Memory B cell (primary cell): ENCODE measurements at regions not wholly inside any gene's neighbourhood (a gene's known extent, or its start where the extent isn't known, plus 50 kb on each side); places are given as distances from the start of the nearest gene placed in this dataset.
"Not testable (repeated sequence)": the region's sequence is repeated elsewhere in the genome, so short reads cannot be mapped to it uniquely, and the experiment has no call there.

Experiments
- ATAC-seq: fragments of 150-1000 bp; cut with Tn5 transposase; 2 replicates; pipeline ENCODE4 v1.10.0; 2021; ENCODE audit warnings: low read depth, mild to moderate bottlenecking, moderate library complexity
- DNase-seq, 2 donors: peaks; one replicate each; pipeline ENCODE4 v3.0.0; 2022; ENCODE audit warnings: low spot score in 2 of 2
- H3K27ac Mint-ChIP-seq: one replicate; pipeline ENCODE4 v1.8.0; 2022; ENCODE audit warnings: mild to moderate bottlenecking, moderate library complexity, mixed read lengths
- H3K27me3 Mint-ChIP-seq: one replicate; pipeline ENCODE4 v1.8.0; 2022; ENCODE audit warnings: mixed read lengths
- H3K36me3 Mint-ChIP-seq: one replicate; pipeline ENCODE4 v1.8.0; 2022; ENCODE audit warnings: mild to moderate bottlenecking, mixed read lengths
- H3K4me1 Mint-ChIP-seq: one replicate; pipeline ENCODE4 v1.8.0; 2022; ENCODE audit warnings: mixed read lengths
- H3K4me3 Mint-ChIP-seq: one replicate; pipeline ENCODE4 v1.8.0; 2022; ENCODE audit warnings: mild to moderate bottlenecking, moderate library complexity, mixed read lengths
- H3K9me3 Mint-ChIP-seq: one replicate; pipeline ENCODE4 v1.8.0; 2022; ENCODE audit warnings: mixed read lengths

DNA sequence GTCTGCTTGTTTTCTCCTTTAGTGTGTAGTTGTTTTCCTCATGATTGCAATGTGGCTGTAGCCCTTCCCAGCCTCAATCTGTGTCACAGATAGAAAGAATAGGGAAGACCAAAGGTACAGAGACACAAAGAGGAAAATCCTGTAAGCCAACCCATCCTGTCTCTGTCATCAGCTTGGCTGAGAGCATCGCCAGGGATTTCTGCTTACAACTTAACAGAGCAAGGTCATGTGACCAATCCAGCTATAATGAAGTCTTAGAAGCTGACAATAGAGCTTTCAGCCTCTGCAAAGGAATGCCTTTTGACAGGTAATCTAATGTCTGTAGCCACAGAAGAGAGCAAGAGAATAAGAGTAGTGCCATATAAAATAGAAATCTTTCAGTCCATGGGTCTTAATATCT is 1598.0 kb upstream of the AGA start:
- no peaks in the 10 kb centered on the region for H3K9me3 Mint-ChIP-seq
- ATAC-seq = no peak
- no peaks in the 10 kb centered on the region for H3K36me3 Mint-ChIP-seq
- no peak overlapping the region for H3K4me3 Mint-ChIP-seq
- DNase-seq = no peak
- H3K27me3 Mint-ChIP-seq = no peaks in the 10 kb centered on the region
- H3K4me1 Mint-ChIP-seq = no peaks in the 10 kb centered on the region
- H3K27ac Mint-ChIP-seq = no peak overlapping the region

DNA sequence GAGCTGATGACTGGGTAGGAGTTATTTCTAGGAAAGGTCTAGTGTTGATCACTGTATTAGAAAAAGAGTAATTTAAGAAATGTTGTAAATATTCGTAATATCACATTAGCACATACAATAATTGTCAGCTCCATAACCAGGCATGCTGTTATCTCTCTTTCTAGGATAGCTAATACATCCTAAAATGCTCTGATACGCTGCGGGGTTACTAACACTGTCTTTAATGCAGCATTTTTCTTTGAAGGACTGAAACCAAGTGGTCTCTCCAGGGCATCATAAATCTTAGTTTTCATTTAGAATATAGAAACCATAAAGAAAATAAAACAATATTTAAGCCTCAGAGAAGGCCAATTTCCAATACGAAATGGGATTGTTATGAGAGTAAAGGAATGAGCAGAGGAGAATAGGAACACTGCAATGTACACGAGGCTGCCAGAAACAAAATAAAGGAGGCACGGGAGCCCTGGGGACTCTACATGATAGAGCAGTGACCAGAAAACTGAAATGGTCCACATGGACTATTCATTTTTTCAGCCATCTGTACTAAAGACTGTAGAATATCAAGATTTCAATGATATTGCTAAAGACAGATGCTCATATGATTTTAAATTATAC is 1606.7 kb upstream of the AGA start:
- Mint-ChIP-seq H3K36me3 (no peaks in the 10 kb centered on the region), H3K27ac (no peak overlapping the region), H3K4me3 (no peak overlapping the region), H3K4me1 (no peaks in the 10 kb centered on the region), H3K9me3 (no peaks in the 10 kb centered on the region), H3K27me3 (no peaks in the 10 kb centered on the region)
- DNase-seq (no peak), ATAC-seq (no peak)

GRCh38 chr4:179051206-179051605 is 1609.0 kb upstream of the AGA start:
- Mint-ChIP-seq H3K4me1 (no peaks in the 10 kb centered on the region), H3K9me3 (no peaks in the 10 kb centered on the region), H3K27ac (no peak overlapping the region), H3K4me3 (no peak overlapping the region), H3K27me3 (no peaks in the 10 kb centered on the region), H3K36me3 (no peaks in the 10 kb centered on the region)
- no peak for ATAC-seq
- no peak for DNase-seq

GRCh38 chr4:179059396-179059795 is 1617.2 kb upstream of the AGA start:
- DNase-seq (no peak), ATAC-seq (no peak)
- Mint-ChIP-seq H3K4me1 (no peaks in the 10 kb centered on the region), H3K27ac (no peak overlapping the region), H3K36me3 (no peaks in the 10 kb centered on the region), H3K9me3 (peaks cover 3% of the 10 kb centered on the region), H3K4me3 (no peak overlapping the region), H3K27me3 (no peaks in the 10 kb centered on the region)

DNA sequence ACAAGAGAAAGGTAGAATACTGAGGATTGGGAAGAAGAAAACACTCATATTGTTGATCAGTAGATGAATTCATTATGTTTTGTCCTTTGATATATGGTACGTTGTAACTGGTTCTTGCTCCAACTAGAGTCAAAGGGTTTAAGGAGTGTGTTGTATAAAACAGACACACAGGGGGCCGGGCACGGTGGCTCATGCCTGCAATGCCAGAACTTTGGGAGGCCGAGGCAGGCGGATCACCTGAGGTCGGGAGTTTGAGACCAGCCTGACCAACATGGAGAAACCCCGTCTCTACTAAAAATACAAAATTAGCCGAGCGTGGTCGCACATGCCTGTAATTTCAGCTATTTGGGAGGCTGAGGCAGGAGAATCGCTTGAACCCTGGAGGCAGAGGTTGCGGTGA is 1624.0 kb upstream of the AGA start:
- not testable (repeated sequence) for ATAC-seq, H3K36me3 Mint-ChIP-seq, H3K9me3 Mint-ChIP-seq, H3K4me3 Mint-ChIP-seq, H3K4me1 Mint-ChIP-seq, DNase-seq, H3K27ac Mint-ChIP-seq, H3K27me3 Mint-ChIP-seq

DNA sequence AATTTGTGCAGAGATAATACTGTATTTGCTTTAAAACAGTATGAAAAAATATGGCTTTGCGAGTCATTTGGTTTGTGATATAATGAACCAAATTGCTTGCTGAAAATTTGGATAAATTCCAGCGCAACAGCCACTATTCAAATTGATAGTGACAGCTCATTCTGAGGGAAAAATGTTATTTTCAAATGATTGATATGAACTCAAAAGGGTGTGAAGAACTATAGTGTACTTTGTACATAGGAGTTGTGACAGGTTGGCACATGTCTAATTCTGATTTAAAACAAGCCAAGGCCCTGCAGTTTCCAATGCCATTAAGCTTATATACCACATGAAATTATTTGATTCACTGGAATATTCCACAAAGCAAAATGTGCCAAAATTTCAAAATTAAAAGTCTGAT is 1628.9 kb upstream of the AGA start:
- peaks cover 1% of the 10 kb centered on the region for H3K9me3 Mint-ChIP-seq
- H3K4me3 Mint-ChIP-seq = no peak overlapping the region
- H3K4me1 Mint-ChIP-seq = no peaks in the 10 kb centered on the region
- no peak for ATAC-seq
- H3K36me3 Mint-ChIP-seq = no peaks in the 10 kb centered on the region
- no peak overlapping the region for H3K27ac Mint-ChIP-seq
- no peaks in the 10 kb centered on the region for H3K27me3 Mint-ChIP-seq
- DNase-seq = no peak

DNA sequence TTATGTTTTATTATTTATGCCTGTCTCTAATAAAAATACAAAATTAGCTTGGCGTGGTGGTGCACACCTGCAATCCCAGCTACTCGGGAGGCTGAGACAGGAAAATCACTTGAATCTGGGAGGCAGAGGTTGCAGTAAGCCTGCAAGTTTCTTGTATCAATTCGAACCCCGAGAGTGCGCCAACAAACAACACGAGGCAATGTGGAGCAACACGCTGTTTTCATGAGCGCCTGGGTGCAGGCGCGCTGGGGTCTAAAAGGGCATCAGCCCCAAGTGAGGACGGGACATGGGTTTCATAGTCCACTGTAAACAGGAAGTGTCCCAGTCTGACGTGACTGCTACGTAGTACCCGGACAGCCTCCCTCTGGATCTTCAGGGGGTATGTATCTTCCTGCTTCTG is 1634.6 kb upstream of the AGA start:
- Mint-ChIP-seq H3K27me3 (no peaks in the 10 kb centered on the region), H3K4me3 (no peak overlapping the region), H3K9me3 (peaks cover 3% of the 10 kb centered on the region), H3K27ac (no peak overlapping the region), H3K4me1 (no peaks in the 10 kb centered on the region), H3K36me3 (no peaks in the 10 kb centered on the region)
- DNase-seq (no peak), ATAC-seq (no peak)

DNA sequence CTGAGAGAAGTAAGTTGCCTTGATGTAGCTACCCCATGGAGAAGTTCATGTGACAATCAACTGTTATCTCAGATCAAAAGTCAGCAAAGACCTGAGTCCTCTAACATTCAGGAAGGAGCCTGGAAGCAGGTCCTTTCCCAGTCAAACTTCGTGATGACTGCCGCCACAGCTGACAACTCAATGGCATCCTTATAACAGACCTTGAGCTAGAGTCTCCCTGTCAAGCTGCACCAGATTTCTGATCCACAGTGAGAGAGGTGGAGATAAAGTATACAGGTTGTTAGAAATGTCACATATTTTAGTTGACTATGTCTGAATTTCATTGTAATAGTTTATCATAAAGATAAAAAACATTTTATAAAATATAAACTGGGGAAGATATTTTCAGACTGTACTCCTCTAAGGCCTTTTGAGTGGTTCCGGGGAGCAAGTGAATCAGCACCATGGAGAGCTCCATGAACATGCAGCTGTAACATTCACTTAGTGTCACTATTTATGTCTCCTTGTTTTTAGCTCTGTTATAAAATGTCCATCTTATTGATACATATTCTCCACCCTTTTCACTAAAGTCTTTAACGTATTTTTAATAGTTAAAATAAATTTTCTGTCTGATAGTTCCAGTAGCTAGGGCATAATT is 1653.5 kb upstream of the AGA start:
- ATAC-seq (no peak), DNase-seq (no peak)
- Mint-ChIP-seq H3K4me3 (no peak overlapping the region), H3K27me3 (no peaks in the 10 kb centered on the region), H3K36me3 (no peaks in the 10 kb centered on the region), H3K27ac (no peak overlapping the region), H3K4me1 (no peaks in the 10 kb centered on the region), H3K9me3 (peaks cover 10% of the 10 kb centered on the region)

DNA sequence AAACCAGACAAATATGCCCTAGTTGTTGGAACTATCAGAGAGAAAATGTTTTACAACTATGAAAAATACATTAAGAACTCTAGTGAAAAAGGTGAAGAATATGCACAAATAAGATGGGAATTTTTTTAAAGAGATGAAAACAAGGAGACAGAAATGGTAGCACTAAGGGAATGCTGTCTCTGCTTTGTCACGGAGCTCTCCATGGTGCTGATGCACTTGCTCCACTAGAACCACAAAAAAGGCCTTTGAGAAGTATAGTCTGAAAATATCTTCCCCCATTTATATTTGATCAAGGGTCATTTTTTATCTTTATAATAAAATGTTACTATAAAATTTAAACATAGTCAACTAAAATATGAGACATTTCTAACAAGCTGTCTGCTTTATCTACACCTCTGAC is 1655.5 kb upstream of the AGA start:
- no peak overlapping the region for H3K27ac Mint-ChIP-seq
- ATAC-seq (no peak), DNase-seq (no peak)
- H3K27me3 Mint-ChIP-seq = no peaks in the 10 kb centered on the region
- peaks cover 8% of the 10 kb centered on the region for H3K9me3 Mint-ChIP-seq
- H3K36me3 Mint-ChIP-seq = no peaks in the 10 kb centered on the region
- no peaks in the 10 kb centered on the region for H3K4me1 Mint-ChIP-seq
- H3K4me3 Mint-ChIP-seq = no peak overlapping the region

DNA sequence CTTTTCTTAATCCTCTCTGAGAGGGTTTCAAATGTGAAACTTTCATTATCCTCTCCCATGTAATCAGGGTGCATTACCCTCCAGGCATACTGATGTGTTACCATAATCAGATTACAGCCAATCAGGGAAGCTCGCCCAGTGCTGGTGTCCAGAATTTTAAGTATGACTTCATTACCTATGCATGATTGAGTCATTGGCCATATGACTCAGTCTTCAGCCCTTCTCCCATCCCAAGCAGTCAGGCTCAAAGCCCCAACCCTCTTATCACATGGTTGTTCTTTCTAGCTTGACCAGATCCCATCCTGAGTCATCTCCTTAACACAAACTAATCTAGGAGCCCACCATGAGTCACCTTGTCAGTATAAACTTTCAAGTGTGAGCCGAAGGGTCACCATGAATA is 1668.1 kb upstream of the AGA start:
- DNase-seq = no peak
- Mint-ChIP-seq H3K4me1 (no peaks in the 10 kb centered on the region), H3K27me3 (no peaks in the 10 kb centered on the region), H3K36me3 (no peaks in the 10 kb centered on the region), H3K9me3 (peaks cover 3% of the 10 kb centered on the region), H3K4me3 (no peak overlapping the region), H3K27ac (no peak overlapping the region)
- ATAC-seq = no peak

DNA sequence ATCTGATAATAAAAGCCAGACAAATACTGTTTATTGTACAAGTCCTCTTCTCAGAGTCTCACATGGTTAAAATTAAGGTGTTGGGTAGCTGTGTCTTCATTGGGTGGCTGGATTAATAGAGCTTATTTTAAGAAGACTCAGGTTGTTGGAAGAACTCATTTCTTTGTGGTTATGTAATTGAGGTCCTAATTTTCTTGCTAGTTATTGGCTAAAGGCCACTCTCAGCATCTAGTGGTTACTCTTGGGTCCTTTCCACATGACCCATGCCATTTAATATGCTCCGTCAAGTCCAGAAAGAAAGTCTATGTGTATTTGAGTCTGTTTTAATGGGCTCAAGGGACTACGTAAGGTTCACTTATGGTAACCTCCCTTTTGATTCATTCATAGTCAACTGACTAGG is 1668.6 kb upstream of the AGA start:
- H3K36me3 Mint-ChIP-seq = no peaks in the 10 kb centered on the region
- H3K4me1 Mint-ChIP-seq = no peaks in the 10 kb centered on the region
- H3K9me3 Mint-ChIP-seq = peaks cover 3% of the 10 kb centered on the region
- no peaks in the 10 kb centered on the region for H3K27me3 Mint-ChIP-seq
- H3K4me3 Mint-ChIP-seq = no peak overlapping the region
- H3K27ac Mint-ChIP-seq = no peak overlapping the region
- no peak for ATAC-seq
- no peak for DNase-seq

DNA sequence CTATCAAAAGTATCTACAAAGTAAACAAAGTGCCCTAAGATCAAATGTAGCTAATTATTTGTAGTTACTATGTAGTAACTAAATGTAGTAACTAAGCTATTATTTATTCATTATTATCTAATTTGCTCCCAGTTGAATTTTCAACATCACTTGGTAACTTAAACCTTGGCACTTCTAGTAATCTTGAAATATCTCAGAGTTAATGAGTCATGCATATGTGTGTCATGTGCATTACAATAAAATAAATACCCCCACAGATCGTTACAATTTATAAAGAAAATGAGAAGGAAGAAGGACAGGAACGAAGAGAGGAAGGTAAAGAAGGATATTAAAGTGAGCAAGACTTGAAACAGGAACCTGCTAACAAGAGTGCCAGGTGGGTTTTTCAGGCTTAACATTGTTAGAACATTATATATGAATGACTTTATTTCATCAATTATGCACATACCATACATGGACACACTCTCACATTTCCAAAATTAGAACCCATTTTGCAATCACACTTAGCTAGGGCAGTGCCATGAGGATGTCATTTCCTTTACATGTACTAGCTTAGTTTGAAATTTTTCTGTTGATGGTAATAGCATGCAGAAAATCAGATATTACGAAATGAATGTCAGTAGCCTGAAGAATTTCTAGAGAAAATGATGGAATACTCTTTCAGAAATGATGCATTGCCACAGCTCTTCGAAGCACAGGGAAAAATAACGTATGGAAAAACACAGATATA is 1670.4 kb upstream of the AGA start:
- Mint-ChIP-seq H3K4me1 (no peaks in the 10 kb centered on the region), H3K27ac (no peak overlapping the region), H3K4me3 (no peak overlapping the region), H3K36me3 (no peaks in the 10 kb centered on the region), H3K27me3 (no peaks in the 10 kb centered on the region), H3K9me3 (peaks cover 3% of the 10 kb centered on the region)
- DNase-seq (no peak), ATAC-seq (no peak)

- no peak overlapping the region for H3K4me3 Mint-ChIP-seq
- H3K9me3 Mint-ChIP-seq = peaks cover 3% of the 10 kb centered on the region
- no peak for DNase-seq
- no peaks in the 10 kb centered on the region for H3K36me3 Mint-ChIP-seq
- H3K27me3 Mint-ChIP-seq = no peaks in the 10 kb centered on the region
- H3K27ac Mint-ChIP-seq = no peak overlapping the region
- no peak for ATAC-seq
- no peaks in the 10 kb centered on the region for H3K4me1 Mint-ChIP-seq
Measured at GRCh38 chr4:179114615-179115014, 1672.4 kb upstream of the AGA start.

DNA sequence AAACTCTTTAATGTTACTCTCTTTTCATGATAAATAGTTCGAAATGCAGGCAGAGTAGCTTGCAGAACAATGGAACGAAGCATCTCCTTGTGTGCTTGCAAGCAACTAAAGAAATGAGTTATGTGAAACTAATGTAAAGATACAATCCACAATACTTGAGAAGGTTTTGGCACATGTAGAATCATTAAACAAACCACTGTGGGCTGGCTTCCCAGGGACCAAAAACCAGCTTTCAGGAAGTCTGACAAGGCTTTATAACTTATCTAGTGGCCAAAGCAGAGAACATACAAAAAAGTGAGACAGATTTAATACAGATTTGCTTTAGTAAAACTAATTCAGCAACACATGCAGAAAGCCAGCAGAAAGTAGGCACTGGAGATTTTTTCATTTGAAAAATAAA is 1673.8 kb upstream of the AGA start:
- Mint-ChIP-seq H3K9me3 (peaks cover 3% of the 10 kb centered on the region), H3K27me3 (no peaks in the 10 kb centered on the region), H3K4me3 (no peak overlapping the region), H3K36me3 (no peaks in the 10 kb centered on the region), H3K4me1 (no peaks in the 10 kb centered on the region), H3K27ac (no peak overlapping the region)
- ATAC-seq = no peak
- no peak for DNase-seq

DNA sequence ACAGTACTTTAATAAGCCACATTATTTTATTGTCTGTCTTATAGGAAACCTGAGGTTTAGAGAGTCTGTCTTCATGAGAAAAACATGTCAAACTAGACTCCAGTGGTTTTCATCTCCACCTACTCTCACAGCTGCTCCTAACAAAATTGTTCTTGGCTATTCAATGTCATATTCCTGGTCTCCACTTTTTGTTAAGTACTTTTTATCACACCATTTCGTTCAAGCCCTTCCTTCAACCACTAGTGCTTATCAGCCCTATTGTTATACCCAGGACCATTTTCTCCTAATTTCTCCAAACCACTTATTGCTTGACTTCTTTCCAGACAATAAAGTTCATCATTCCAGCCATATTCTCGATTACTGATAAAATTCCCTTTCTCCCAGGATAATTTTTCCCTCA is 1674.3 kb upstream of the AGA start:
- Mint-ChIP-seq H3K27me3 (no peaks in the 10 kb centered on the region), H3K27ac (no peak overlapping the region), H3K4me3 (no peak overlapping the region), H3K9me3 (peaks cover 3% of the 10 kb centered on the region), H3K4me1 (no peaks in the 10 kb centered on the region), H3K36me3 (no peaks in the 10 kb centered on the region)
- no peak for ATAC-seq
- DNase-seq = no peak
